ENCODE measurements at regions not wholly inside any gene's neighbourhood (a gene's known extent, or its start where the extent isn't known, plus 50 kb on each side); places are given as distances from the start of the nearest gene placed in this dataset.
"Not testable (repeated sequence)": the region's sequence is repeated elsewhere in the genome, so short reads cannot be mapped to it uniquely, and the experiment has no call there.

DNA sequence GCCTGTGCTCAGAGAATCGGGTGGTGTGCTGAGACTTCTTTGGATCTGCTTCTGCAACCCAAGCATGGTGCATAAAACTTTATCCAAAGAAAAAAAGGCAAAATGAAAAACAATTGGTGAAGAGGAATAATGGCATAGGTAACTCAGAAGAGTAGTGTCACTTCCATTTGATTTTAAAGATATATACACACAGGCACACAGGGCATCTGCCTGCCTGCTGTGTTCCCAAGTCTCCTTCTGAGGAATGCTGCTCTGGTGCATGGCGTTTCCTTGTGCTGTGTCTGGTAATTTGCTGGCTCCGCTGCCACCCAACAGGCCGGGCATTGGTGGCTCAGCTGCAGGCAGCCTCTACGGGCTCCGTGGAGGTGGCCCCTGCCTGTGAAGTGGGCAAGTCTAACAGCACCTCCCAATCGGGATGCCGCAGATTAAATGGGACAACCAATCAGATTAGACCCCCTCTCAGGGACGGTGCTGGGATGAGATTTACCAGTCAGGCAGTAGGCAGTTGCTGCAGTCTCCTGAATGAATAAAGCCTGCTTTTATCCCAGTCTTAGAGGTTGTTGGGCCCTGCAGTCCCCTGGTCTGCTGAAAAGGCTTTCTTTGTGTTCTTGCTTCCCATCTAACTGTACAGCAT lies 253.7 kb upstream of the RASGRP1 start:
- DNase-seq: no peak

DNA sequence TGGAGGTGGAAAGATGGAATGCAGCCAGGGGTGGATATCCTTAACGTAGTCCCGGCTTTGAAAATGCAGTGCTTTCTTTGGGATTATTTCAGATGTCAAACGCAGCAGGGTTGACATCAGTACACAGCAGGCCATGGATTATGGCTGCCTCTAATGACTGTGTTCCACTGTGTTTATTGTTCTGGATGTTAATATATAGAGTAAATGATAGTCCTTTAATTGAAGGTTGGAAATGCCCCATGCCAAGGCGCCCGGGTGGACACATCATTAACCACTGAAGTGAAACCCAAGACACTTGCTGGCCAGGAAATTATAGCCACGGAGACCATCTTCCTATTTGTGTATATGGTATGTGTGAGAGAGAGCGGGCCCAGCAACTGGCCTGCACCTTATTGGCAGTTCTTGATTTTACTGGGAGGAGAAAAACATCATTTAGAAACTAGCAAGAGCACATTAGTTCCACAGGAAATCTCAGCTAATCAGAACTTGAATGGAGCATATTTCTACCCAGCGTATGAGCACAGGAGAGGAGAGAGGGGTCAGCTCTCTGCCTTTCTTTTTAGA lies 254.9 kb upstream of the RASGRP1 start:
- DNase-seq: no peak

DNA sequence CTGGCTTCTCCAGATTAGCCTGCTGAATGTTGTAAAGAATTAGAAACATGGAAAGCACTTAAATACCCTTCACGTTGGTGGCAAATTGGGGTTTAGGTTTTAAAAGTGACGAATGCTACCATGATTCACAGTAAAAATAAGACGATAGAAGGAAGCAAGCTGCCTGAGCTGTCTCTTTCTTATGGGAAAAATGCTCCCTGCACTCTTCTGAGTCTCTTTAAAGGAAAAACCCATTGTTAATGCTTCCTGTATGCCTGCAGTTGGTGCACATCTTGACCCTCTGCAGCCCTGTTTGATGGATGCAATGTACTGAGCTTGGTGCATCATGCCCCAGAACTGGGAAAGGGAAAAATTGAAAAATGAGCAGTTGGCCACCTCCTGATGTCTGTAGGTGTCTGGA lies 258.6 kb upstream of the RASGRP1 start:
- no peak for DNase-seq

DNA sequence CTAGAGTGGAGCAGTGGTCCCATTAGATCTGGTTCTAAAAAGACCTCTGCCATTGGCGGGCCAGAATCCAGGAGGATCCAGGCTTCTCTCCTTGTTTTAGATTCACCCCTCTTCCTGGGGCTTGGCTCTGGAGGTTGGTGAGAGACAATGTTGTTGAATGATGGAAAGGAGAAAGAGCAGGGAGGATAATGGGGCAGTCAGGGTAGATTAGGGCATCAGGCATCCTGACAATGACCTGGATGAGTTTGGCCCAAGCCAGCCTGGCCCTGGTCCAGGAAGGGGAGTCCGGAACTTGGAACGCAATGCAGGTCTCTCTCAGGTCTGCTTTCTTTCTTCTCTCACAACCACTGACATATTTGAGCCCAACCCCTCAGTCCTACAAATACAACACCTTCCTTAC lies 260.1 kb upstream of the RASGRP1 start:
- DNase-seq: no peak

DNA sequence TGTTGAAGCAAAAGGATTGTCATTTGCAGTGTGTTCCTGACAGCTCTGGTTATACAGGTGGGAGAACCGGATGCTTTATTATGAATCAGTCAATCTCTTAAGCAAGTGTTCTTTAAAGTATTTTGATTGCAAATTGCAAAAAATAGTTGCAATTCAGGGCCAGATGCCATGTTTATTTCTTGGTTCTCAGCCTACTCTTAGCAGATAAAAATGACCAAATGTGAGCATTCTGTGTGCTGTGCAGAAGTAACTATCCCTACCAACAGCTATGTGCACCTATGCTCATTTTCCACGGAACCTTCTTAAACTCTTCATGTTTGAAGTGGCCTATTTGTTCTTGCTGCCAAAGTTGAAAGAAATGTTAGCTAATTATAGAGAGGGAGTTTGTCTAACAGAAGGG lies 262.3 kb upstream of the RASGRP1 start:
- no peak for DNase-seq

DNA sequence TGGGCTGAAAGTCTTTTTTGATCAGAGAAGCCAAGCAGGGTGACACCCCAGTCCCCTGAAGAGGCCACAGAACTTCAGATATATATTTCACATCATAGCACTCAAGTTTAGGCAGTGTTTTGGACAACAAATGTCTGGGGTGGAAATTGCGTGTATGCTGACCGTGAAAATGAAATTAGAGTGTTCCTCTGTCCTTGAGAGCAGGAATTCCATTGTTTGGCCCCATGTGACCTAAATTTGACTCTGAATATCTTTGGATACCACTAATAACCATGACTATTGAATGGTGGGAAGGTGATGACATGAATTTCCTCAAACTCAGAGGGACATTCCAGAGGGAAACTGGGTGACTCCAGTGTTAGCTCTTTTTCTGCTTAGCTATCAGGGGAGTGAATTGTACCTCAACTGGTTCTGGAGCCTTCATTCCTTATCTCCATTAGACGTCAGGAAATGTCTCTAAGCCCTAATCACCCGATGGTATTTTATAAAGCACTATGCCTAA lies 263.5 kb upstream of the RASGRP1 start:
- DNase-seq: no peak

DNA sequence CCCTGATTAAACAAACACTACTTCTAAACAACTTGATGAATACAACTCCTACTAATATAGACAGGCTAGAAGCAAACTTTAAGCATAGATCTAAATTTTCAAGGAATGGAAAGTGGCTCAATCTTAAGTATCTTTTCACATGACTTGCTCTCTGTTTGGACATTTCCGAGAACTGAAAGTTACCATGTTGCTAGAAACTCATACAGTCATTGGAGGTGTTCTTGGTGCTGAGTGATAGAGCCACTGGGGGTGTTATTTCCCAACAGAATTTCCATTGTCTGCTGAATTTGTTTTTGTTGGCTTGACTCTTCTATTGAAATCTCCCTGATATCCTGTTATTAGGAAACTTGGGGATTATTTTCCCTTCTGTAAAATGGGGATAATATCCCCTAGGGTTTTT lies 264.5 kb upstream of the RASGRP1 start:
- DNase-seq: no peak

DNA sequence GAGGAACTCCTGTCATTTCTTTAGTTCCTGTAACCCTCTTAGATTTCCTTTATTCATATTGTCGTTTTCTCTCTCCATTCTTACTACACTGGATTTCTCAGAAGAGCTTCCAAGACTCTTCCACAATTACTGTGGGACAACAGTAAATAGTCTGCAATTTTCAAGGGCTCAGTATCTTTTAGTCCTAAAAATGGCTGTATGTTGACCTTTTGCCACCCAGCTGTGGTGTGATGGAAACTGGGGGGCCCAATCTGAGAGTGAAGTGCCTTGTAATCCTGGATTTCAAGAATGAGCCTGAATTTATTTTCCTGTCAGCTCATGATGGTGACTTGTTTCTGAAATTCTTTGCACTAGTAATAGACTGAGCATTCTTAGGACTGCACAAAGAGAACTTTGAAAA lies 277.6 kb upstream of the RASGRP1 start:
- DNase-seq: no peak

DNA sequence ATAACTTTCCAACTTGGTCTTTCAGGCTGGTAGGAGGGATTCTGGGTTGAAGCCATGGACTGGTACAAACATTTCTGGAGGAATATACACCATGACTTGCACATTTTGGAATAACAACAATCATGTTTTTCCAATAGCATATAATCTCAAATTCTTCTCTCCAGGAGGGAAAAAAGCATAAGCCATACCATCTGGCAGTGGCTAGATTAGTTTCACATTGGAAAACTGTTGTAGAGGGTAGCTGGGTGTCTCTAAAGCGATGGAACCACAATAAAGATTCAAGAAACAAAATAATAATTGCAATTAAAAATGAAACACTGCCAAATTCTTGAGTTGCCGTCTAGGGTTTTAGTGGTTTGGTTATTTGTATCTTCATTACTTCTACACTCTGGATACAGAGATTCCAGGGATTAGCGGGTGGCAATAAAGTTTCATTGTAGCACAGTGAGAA lies 278.5 kb upstream of the RASGRP1 start:
- no peak for DNase-seq

DNA sequence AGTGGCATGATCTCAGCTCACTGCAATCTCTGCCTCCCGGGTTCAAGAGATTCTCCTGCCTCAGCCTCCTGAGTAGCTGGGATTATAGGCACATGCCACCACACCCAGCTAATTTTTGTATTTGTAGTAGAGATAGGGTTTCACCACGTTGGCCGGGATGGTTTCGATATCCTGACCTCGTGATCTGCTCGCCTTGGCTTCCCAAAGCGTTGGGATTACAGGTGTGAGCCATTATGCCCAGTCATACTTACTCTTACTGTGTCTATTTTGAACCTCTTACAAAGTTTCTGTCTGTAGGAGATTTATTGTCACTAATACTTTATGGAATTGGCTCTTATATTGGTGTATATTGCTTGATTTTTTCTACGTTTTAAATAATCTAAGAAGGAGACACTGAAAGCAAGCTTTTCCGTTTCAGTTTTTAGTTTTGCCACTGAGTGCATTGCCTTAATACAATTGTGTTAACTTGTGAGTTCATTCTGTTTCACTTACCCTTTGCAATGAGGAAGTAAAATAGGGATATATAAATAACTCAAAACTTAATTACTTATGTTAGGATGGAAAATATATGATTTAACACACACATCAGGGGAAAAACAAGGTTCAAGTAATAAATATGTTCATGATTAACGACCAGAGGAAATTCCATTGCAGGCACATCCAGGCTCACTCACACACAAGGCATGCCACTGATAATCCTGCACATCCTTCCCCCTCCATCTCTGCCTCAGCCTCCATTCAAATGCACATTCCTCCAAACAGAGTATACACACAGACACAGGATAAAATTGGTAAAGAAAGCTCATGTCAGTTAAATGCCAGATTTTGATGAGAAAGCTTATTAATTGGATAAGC lies 279.3 kb upstream of the RASGRP1 start:
- DNase-seq: no peak

DNA sequence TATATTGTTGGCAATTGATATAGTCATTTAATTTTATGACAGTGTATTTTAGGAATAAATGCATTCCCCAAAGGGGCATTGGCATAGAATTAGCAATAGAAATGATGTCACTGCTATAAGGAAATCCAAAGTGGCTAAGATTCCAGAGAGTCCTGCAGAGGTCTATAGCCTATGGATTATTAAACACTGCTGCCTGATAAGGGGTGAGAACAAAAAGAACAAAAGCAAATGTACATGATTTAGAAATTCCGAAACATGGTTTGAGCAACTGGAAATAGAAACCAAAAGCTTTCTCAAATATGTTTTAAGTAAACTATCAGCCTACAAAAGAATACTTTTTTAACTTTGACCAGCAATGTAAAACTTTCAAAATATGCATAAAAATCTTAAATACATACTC lies 280.1 kb upstream of the RASGRP1 start:
- no peak for DNase-seq

DNA sequence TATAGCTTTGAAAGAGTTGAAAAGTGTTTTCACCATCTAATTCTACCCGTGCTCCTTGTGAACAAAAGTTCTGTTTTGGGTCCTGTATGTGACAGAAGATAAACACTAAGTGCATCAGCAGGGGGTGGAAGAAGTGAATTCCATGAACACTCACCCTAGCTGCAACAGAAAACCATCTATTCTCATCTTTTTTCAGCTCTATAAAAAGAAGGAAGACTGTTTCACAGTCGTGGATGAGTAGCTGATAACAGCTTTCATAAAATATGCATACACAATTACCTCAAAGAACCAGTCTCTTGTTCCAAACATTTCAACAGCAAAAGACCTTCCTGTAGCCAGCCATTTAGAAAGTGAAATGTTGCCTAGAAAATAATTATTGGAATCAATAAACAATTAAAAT lies 281.7 kb upstream of the RASGRP1 start:
- DNase-seq: no peak

DNA sequence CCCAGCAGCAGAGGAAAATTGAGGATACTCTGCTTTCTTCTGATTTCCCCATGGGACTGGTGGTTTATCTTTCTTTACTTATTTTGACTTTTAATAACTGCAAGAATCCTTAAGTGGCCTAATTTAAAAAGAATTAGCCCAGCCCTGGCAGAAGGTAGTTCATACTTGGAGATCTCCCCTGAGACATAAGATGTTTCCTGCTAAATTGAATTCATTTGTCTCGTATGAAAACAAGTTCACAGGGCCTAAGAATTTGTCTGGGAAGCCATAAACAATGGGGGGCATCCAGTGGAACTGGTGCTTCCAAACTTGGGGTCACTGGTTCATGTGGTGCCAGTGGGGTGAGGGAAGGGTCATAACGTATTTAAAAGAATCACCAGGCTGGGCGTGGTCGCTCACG lies 283.1 kb upstream of the RASGRP1 start:
- no peak for DNase-seq

DNA sequence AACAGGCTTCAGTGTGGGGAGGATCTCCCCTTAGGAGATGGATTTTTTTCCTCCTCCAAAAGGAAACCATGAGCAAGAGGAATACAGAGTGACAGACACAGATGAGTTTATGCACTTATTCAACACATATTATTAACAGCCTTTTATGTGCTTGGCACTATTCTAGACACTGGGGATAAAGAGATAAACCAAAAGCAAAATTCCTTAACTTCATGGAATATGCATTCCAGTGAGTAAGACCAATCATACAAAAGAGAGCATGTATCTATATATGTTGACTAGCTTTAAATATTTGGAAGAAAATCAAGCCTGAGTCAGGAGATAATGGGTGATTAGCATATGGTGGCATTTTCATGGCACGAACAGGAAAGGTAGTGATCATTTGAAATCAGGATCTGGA lies 284.4 kb upstream of the RASGRP1 start:
- no peak for DNase-seq

DNA sequence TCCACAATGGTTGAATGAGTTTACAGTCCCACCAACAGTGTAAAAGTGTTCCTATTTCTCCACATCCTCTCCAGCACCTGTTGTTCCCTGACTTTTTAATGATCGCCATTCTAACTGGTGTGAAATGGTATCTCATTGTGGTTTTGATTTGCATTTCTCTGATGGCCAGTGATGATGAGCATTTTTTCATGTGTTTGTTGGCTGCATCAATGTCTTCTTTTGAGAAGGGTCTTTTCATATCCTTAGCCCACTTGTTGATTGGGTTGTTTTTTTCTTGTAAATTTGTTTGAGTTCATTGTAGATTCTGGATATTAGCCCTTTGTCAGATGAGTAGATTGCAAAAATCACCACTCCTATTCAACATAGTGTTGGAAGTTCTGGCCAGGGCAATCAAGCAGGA lies 287.6 kb upstream of the RASGRP1 start:
- DNase-seq: not testable (repeated sequence)

DNA sequence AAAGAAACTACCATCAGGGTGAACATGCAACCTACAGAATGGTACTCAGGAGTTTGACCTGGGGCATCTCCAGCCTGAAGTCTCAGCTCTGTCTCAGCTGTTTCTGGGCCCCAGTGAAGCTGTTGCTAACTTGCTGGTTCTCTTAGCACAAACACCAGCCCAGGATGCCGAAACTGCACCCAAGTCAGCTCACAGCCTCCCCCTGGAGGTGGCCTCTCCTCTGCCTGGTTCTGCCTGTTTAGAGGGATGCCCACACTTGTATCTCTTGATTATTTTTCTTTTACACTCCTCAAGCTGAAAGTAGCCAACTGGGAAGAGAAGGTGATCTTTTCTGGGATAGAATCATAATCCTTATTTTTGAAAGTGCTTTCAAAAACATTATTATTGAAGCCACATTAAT lies 289.0 kb upstream of the RASGRP1 start:
- peak; percentile 21 to 28 for DNase-seq

DNA sequence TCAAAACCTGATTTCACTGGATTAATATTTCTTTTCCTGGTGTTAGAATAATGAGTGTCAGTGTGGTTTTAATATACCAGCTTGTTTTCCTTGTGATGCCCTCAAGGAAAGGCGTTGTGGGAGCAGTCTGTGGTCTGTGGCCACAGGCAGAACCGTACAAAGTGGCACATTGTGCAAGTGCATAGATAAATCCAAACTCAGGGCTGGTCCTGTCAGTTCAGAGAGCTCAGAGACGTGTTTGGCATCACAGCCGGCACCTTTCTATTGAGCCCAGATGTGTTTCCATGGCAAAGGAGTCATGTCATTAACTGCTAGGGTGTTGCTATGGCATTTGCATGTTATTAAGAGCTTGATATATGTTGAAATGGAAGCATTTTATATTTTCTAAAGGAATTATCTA lies 289.9 kb upstream of the RASGRP1 start:
- no peak for DNase-seq

DNA sequence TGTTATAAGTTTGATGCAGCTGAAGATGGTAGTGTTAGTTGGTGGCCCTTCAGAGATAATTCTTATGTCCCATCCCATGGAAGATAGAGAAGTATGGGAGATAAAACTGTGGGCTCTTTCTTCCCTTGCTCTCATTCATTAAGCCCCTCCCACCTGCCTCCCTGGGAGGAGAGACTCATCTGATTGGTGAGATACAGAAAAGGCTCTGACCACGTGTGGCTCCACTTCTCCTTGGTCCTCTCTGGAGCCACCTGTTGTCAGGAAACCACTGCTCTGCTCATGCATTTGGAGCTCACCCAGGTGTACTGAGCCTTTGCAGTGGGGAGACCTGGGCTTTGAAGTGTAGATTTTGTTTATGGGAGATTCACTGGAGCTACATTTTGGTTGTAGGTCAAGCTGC lies 293.2 kb upstream of the RASGRP1 start:
- no peak for DNase-seq

DNA sequence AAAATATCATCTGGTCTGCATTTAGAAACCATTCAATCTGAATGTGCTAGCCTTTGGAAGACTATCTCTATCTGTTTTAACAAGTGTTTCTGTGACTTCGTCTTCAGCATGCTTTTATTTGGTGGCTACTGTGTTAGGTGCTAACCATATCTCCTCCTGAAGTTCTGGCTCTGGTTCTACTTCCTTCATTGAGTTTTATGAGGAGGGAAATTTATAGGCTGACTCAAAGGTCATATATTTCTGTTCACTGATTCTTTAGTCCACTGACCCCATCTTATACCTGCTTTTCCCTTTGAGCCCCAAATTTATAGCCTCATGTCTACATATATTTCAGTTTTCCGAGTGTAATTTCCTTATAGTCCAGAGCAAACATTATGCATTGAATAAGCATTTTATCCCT lies 295.0 kb upstream of the RASGRP1 start:
- no peak for DNase-seq

DNA sequence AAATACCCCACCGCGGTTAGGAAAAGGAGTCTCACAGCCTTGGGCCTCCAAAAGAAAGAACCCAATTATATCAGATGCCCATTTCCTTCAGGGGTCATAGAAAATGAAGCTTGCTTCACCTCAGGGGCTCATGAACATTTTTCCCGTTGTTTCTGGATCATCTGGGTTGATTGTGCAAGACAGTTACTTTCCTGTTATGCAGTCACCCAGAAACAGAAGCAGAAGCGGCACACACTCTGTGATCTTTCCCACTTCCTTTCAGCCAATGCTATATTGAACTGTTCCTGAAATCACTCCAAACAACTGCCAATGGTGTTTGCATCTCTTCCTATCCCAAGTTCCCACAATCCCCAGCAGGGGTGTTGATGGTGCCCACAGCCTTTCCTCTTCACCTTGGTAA lies 295.6 kb upstream of the RASGRP1 start:
- no peak for DNase-seq

DNA sequence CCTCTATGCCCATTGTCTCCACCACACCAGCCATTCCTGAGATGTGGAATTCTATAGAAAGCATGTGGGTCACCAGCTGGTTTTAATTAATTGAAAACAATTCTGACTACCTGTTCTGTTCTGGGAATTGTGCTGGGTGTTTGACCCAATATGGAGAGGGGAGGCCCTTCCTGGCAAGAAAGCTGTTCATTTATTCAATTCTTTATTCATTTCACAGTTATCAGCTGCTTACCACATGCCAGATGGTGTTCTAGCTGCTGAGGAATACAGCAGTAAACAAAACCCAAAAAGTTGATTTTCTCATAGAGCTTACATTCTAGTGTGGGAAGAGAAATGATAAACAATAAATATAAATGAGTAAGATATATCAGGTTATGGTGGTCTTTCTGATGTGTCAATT lies 296.1 kb upstream of the RASGRP1 start:
- no peak for DNase-seq

DNA sequence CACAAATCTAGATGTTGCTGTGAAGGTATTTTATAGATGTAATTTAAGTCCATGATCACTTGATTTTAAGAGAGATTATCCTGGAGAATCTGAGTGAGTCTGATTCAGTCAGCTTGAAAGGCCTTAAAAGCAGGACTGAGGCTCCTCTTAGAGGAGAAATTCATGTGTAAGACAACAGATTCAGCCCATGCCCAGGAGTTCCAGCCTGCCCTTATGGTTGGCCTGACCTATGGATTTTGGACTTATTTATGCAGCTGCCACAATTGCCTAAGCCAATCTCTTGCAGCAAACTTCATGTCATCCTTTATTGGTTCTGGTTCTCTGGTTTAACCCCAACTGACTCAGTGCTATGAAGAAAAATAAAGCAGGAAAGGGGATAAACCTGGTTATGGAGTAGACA lies 296.5 kb upstream of the RASGRP1 start:
- no peak for DNase-seq

DNA sequence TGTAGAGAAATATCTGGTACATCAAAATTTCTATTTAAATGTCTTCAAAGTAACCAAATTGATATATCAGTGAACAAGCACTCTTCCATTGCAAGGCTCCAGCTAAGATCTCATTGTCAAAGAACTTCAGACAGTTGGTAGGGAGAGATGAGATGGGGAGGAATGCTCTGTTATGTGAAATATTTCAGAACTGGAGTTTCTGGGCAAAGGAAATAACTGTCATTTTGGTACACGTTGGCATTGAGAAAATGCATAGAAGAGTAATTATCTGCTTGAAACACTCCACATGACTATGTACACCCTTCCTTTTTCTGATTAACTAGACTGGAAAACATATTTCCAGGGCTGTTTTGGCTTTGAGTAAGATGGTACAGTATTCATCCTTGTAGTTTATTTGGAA lies 297.5 kb upstream of the RASGRP1 start:
- DNase-seq: no peak

DNA sequence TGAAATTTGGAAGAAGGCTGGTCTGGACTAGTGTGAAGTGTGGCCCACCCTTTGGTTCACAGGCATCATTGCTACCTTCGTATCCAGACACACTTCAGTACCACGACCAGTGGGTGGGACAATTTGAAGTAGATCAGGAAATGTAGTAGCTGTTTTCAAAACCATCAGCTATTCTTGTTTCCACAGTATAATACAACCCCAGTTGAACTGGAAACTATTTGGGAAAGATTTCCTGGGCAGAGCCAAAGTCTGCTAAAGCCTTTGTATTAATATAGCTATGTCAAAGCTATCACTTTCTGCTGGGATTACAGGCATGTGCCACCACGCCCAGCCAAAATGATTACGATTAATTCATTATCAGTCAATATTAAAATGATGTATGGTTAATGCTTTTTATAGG lies 298.8 kb upstream of the RASGRP1 start:
- no peak for DNase-seq
